H1 (cell line): ENCODE measurements at regions not wholly inside any gene's neighbourhood (a gene's known extent, or its start where the extent isn't known, plus 50 kb on each side); places are given as distances from the start of the nearest gene placed in this dataset.

ENCODE experiments used
- BACH1 ChIP-seq: IDR thresholded peaks from 2 replicates; pipeline ENCODE4 v1.6.1; 2012; ENCODE audit warnings: low read length, improper control_type of control experiment
- CHD7 ChIP-seq: fragments of 300-600 bp; sonication (generic); IDR thresholded peaks from 2 replicates; pipeline ENCODE4 v1.7.1; 2012; ENCODE audit warnings: low read length, moderate library complexity, mild to moderate bottlenecking, inconsistent platforms; ENCODE audit not compliant: insufficient replicate concordance
- HDAC2 ChIP-seq, 2 experiments: fragments of 300-600 bp in 1 of 2; sonication (generic) in 1 of 2; IDR thresholded peaks; 2 replicates each; pipeline ENCODE4 v1.6.1; 2011 to 2012; ENCODE audit warnings: low read depth in 2 of 2, low read length in 2 of 2, mild to moderate bottlenecking in 2 of 2, moderate library complexity in 2 of 2, borderline replicate concordance in 1 of 2, inconsistent platforms in 1 of 2
- JUN ChIP-seq: IDR thresholded peaks from 2 replicates; pipeline ENCODE4 v1.6.1; 2011; ENCODE audit warnings: low read depth, mild to moderate bottlenecking, improper control_type of control experiment, low read length
- KDM5A ChIP-seq: fragments of 200-600 bp; IDR thresholded peaks from 2 replicates; pipeline ENCODE4 v1.7.1; 2012; ENCODE audit warnings: mild to moderate bottlenecking, low read length, inconsistent platforms, mixed read lengths
- RXRA ChIP-seq: IDR thresholded peaks from 2 replicates; pipeline ENCODE4 v1.6.1; 2011; ENCODE audit warnings: low read depth, mild to moderate bottlenecking, low read length, moderate library complexity; ENCODE audit not compliant: insufficient read depth
- SP2 ChIP-seq: IDR thresholded peaks from 2 replicates; pipeline ENCODE4 v1.6.1; 2012; ENCODE audit warnings: mild to moderate bottlenecking, low read length, inconsistent platforms
- SP4 ChIP-seq: IDR thresholded peaks from 2 replicates; pipeline ENCODE4 v1.6.1; 2012; ENCODE audit warnings: low read length, inconsistent platforms
- SUZ12 ChIP-seq: fragments of 200-600 bp; sonication (generic); IDR thresholded peaks from 2 replicates; pipeline ENCODE4 v1.6.1; 2012; ENCODE audit warnings: mild to moderate bottlenecking, inconsistent platforms, low read length, moderate library complexity, mixed read lengths
- YY1 ChIP-seq: IDR thresholded peaks from 2 replicates; pipeline ENCODE4 v1.6.1; 2011; ENCODE audit warnings: low read depth, mild to moderate bottlenecking, low read length
- TF ChIP-seq, protein P1 (sequence below): IDR thresholded peaks from 2 replicates; pipeline ENCODE4 v1.6.1; 2012; ENCODE audit warnings: inconsistent platforms

GRCh38 chr4:181971973-181972372, 271.2 kb upstream of the TENM3 start (continued):
- no peak for TF ChIP-seq CHD7
- TF ChIP-seq SP2: no peak
- TF ChIP-seq RXRA: no peak
- TF ChIP-seq YY1: no peak
- TF ChIP-seq HDAC2 (IDR thresholded peaks at IDR 0.05; ENCODE audit: borderline replicate concordance in 1 of 2, low read depth in 2 of 2, low read length in 2 of 2): no peak
- no peak for TF ChIP-seq SP4
- no peak for TF ChIP-seq SUZ12
- TF ChIP-seq, protein P1, sequence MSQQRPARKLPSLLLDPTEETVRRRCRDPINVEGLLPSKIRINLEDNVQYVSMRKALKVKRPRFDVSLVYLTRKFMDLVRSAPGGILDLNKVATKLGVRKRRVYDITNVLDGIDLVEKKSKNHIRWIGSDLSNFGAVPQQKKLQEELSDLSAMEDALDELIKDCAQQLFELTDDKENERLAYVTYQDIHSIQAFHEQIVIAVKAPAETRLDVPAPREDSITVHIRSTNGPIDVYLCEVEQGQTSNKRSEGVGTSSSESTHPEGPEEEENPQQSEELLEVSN: no peak
- no peak for TF ChIP-seq BACH1
- TF ChIP-seq JUN: no peak
- TF ChIP-seq KDM5A: no peak
